ENCODE measurements at regions not wholly inside any gene's neighbourhood (a gene's known extent, or its start where the extent isn't known, plus 50 kb on each side); places are given as distances from the start of the nearest gene placed in this dataset.

- TF ChIP-seq CTCF (IDR thresholded peaks at IDR 0.05; ENCODE audit: insufficient read depth, low read depth, low read length): no peak
- TF ChIP-seq EZH2 (IDR thresholded peaks at IDR 0.05; ENCODE audit: insufficient read depth, low read length): no peak
Observed at GRCh38 chr9:79107911-79108676, 463.7 kb upstream of the TLE4 start.

Data from astrocyte (in vitro differentiated cells and primary cell).